ENCODE measurements at regions not wholly inside any gene's neighbourhood (a gene's known extent, or its start where the extent isn't known, plus 50 kb on each side); places are given as distances from the start of the nearest gene placed in this dataset.

GRCh38 chr2:146135245-146135644 is 1615.3 kb upstream of the ZEB2 start:
- no peak for DNase-seq (ENCODE audit: low read depth)
- H3K4me3 ChIP-seq (ENCODE audit: low read length): no peak overlapping the region
- no peak for TF ChIP-seq CTCF (conservative IDR thresholded peaks at IDR 0.05; ENCODE audit: low read length)

- DNase-seq (ENCODE audit: low read depth): no peak
- H3K4me3 ChIP-seq (ENCODE audit: low read length): no peak overlapping the region
- TF ChIP-seq CTCF (conservative IDR thresholded peaks at IDR 0.05; ENCODE audit: low read length): no peak
These were observed 1611.9 kb upstream of the ZEB2 start for GRCh38 chr2:146131785-146132184.

- H3K4me3 ChIP-seq (ENCODE audit: low read length): no peak overlapping the region
- no peak for DNase-seq (ENCODE audit: low read depth)
- TF ChIP-seq CTCF (conservative IDR thresholded peaks at IDR 0.05; ENCODE audit: low read length): no peak
These were observed 1611.1 kb upstream of the ZEB2 start for GRCh38 chr2:146131048-146131447.

- no peak for TF ChIP-seq CTCF (conservative IDR thresholded peaks at IDR 0.05; ENCODE audit: low read length)
- no peak overlapping the region for H3K4me3 ChIP-seq (ENCODE audit: low read length)
These were observed 1610.4 kb upstream of the ZEB2 start for GRCh38 chr2:146130290-146130689.

GRCh38 chr2:146129231-146129630 is 1609.3 kb upstream of the ZEB2 start:
- no peak overlapping the region for H3K4me3 ChIP-seq (ENCODE audit: low read length)
- TF ChIP-seq CTCF (conservative IDR thresholded peaks at IDR 0.05; ENCODE audit: low read length): no peak
- DNase-seq (ENCODE audit: low read depth): no peak

More at GRCh38 chr2:146130290-146130689, 1610.4 kb upstream of the ZEB2 start:
- DNase-seq (ENCODE audit: low read depth): no peak

- peak; percentile 9 for DNase-seq (ENCODE audit: low read depth)
- no peak for TF ChIP-seq CTCF (conservative IDR thresholded peaks at IDR 0.05; ENCODE audit: low read length)
- H3K4me3 ChIP-seq (ENCODE audit: low read length): no peak overlapping the region
These were observed 1608.3 kb upstream of the ZEB2 start for GRCh38 chr2:146128216-146128615.

- TF ChIP-seq CTCF (conservative IDR thresholded peaks at IDR 0.05; ENCODE audit: low read length): no peak
- DNase-seq (ENCODE audit: low read depth): no peak
- H3K4me3 ChIP-seq (ENCODE audit: low read length): no peak overlapping the region
These were observed 1605.6 kb upstream of the ZEB2 start for GRCh38 chr2:146125551-146125950.
